ENCODE measurements at regions not wholly inside any gene's neighbourhood (a gene's known extent, or its start where the extent isn't known, plus 50 kb on each side); places are given as distances from the start of the nearest gene placed in this dataset.
"Not testable (repeated sequence)": the region's sequence is repeated elsewhere in the genome, so short reads cannot be mapped to it uniquely, and the experiment has no call there.

DNA sequence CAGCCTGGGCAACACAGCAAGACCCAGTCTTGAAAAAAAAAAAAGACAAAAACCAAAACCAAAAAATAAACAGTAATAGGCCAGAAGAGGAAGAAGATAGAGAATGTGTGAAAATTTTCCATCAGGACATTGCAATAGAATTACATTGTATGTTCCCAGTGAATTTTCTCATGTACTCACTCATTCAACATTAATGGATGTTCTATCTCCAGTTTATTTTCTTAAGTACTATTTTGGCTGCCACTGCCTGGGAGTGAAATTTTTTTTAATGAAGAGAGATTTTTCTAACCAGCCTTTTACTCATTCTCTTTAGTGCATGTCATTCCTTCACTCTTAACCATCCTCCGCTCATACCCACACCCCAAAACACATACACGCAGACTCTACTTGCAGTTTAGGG lies 282.8 kb downstream of the ALDH8A1 start:
- DNase-seq: no peak

DNA sequence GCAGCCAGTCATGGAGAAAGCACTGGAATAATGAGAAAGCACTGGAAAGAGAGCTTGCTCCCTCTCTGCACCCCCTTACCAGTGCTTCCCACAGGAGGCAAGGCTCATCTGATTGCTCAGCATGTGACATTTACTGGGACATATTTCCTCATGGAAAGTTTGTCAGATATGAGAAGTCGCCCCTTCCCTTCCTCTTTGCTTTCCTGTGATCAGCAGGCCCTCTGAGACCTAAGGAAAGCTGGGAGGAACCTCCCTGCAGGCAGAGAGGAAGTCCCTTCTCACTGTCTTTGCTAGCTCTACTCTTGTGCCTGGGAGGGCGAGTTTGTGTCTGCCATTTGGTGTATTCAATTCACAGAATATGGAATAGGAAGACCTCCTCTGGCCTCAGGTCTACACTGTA lies 283.8 kb downstream of the ALDH8A1 start:
- no peak for DNase-seq

DNA sequence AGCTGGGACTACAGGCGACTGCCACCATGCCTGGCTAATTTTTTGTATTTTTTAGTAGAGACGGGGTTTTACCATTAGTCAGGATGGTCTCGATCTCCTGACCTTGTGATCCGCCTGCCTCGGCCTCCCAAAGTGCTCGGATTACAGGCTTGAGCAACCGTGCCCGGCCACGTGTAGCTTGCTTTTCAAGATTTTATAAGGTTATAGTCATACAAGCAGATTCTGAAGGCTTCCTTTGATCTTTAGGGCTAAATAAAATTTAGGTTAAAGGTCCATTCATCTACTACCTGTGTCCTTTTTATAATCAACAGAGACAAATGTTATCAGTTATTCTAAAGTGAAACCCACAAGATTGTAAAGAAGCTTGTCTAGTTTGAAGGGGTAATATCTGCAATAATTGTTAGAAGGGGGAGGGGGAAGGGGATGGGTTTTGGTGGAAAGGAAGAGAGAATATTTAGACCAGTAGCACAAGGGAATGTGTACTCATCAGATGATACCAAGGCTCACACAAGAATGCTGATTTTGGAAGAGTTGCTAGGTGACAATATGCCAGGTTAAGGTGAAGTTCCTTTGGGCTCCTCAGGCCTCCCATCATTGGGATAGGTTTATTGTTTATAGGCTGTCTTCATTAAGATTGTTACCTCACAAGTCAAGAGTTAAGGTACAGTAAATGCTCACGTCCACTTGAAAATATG lies 284.7 kb downstream of the ALDH8A1 start:
- no peak for DNase-seq

DNA sequence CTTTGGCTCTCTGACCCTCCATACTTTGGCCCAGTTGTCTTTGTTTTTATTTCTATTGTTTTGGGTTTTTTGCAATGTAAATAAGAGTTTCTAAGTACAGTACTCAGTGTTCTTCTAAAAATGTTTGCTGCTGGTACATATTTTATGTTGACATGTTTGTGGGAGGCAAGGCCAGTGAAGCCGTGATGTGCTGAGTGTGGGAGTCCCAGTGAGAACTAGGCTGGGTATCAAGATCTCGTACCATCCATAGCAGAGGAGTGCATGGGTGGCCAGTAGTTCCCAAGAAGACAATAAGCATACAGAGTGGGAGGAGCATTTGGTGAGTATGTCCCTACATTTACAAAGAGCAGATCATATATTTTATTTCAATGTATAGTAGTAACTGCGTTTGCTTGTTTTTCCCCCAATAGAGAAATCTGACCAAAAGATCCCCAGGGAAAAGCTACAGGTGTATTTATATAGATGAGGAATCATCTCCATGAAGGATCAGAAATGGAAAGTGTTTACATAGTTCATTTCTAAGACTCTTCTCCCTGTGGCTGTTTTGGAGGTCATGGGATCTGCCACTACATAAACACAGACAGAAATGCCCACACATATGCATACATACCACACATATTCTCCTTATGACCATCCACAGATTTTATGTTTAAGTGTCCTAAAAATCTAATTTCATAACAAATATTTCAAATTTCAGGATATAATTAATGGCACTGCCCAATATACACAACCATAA lies 285.9 kb downstream of the ALDH8A1 start:
- DNase-seq: no peak

DNA sequence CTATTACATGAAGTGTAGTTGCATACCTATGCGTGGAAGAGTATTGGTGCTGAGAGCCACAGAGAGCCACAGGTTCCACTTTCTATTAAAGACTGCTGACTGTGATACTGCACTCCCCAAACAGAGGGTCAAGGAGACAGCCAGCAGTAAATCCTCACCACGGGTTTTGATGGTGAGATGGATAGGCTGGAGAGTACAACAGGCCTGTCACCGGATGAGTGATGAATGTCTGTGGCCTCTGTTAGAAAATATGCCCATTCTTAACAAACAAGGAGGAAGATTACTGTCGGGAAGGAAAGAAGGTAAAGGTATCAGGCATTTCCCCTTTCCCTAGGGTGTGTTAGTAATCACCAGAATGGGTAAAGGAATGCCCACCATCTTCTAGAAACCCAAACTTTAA lies 286.5 kb downstream of the ALDH8A1 start:
- no peak for DNase-seq

DNA sequence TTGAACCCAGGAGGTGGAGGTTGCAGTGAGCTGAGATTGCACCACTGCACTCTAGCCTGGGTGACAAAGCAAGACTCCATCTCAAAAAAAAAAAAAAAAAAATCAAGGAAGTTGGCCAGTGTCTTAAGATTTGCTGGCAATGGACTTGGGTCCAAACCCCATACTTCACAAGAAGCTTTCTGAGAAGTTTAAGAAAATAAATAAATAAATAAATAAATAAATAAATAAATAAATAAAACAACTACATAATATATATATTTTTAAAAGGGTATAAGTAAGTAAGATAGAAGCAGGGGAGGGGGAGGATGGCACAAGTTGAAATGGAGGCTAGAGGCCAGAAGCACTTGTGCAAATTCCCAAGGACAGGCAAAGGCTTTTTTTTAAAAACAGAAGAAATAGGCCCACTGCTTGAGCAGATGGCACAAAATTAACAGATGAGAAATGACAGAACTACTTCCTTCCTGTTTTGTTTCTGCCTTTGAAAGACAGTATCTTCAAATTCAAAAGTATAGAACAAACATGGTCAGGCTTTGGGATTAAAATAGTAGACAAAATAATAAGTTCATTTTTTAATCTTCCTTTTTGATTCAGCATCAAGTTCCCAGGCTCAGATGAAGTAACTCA lies 287.7 kb downstream of the ALDH8A1 start:
- no peak for DNase-seq

DNA sequence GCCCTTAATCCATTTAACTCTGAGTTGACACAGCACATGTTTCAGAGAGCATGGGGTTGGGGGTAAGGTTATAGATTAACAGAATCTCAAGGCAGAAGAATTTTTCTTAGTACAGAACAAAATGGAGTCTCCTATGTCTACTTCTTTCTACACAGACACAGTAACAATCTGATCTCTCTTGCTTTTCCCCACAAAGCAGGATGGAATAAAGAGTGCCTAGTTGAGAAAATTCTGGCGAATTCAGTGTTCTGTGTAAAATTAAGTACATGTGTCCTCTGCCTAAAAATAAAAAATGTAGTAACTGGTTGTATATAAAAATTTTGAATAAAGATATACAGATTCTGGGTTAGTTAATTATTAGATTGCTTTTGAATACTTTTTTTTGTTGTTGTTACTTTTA lies 290.0 kb downstream of the ALDH8A1 start:
- not testable (repeated sequence) for DNase-seq

DNA sequence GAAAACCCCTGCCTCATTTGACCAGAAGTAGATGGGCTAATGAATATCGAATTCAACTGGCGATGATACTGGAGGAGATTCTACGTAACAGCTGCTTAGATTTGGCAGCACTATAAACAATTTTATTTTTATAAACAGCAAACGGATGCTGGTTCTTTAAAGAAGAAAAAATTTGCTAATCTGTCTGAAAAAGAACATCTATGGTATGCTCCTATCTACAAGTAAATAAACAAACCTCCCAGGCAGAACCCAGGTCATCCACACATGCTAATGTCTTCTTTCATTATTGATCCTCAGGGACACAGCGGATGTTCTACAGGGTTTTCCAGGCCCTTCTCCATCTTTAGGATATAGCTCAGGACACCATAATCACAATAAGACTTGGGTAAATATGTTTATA lies 291.3 kb downstream of the ALDH8A1 start:
- DNase-seq: no peak

DNA sequence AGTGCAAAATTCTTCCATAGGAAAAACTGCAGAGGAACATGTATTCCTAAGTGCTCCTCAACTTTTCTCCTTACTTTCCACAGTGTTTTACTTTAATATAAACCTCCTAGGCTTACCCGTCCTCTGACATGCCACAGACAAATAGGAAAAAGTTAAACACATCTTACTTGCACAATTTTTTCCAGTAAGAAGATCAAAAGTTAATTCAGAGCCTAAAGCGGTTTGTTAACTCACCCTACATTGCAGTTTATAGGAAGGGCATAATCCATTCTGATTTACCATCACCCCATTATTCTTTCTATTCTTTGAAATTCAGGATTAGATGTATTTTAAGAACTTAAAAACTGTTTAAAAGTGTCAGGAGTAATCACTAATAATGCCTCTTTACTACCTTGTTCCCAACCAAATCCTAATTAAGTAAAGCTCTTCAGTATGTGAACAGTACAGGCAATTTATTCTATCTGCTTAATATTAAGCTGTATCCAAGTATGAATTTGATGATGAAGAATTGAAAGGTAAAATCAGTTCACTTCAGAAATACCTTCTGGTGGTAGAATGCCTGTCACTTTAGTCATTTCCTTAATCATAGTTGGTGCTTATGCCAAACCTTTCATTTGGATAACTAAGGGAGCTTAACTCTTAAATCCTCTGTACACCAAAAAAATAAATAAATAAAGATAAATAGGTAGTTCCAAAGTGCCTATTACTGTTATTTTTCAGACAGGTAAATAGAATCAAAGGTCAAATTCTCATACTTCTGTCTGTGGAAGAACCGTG lies 292.0 kb downstream of the ALDH8A1 start:
- DNase-seq: no peak

DNA sequence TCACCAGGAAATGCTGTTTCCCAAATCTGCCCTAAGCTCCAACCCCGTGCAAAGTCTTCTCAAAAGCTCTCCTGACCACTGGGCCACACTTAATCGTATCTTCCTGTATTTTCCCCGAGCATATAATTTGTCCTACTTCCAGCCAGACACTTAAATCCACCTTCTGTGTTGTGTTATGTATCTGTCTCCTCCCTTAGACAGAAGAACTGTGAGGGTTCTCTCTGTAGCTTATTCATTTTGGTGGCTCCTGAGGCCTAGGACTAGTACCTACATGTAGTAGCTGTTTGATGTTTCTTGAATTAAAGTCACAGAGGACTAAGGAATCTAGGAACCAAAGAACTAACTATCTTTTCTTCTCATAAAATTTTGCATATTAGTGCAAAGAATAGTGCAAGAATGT lies 292.6 kb downstream of the ALDH8A1 start:
- DNase-seq: no peak

DNA sequence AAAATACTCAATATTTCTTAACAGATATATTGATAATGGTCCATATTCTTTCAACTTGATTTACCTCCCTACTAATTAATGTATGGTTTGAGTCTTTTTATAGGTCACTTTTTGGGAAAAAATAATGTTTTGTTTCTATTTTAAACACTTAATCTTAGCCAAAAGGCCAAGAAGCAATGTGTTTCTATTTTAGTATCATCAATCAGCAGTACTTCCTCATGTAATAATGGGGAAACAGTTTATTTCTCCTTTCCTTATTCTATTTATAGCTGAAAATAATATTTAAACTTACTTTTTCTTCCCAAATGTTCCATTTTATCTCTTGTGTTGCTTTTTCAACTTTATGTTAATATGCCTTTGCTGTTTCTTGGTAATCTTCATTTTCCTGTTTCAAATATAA lies 295.1 kb downstream of the ALDH8A1 start:
- DNase-seq: no peak

DNA sequence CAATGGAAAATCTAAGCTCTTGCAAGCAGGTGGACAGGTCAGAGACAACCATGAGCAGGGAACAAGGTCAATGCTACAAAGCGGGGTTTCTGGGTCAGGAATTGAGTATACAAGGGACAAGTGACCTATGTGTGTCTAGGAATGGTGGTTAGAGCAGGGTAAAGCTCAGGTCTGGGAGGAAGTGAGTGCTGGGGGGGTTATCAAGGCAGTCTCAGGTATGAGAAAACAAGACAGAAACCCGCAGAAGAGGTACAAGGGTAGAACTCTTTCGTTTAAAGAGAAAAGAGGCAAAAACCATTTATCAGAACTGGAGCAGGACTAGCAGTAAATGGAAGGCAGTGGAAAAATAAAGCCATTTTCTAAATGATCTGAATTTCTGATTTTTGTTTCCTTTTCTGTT lies 298.4 kb downstream of the ALDH8A1 start:
- no peak for DNase-seq

DNA sequence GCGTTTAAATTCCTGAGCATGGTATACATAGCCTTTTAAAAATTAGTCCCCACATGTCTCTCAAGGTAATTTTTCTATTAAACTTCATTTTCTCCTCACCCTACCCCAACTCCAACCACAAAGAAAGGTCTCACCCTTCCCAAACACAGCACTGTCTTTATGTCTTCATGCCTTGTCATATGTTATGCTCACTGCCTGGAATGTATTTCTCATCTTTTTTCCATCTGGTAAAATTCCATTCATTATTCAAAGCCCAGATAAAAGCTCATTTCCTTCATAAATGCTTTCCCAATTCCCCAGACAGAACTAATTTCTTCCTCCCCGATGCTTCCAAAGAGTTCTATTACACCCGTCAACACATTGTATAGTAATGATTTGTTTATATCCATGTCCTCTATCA lies 302.0 kb downstream of the ALDH8A1 start:
- no peak for DNase-seq

DNA sequence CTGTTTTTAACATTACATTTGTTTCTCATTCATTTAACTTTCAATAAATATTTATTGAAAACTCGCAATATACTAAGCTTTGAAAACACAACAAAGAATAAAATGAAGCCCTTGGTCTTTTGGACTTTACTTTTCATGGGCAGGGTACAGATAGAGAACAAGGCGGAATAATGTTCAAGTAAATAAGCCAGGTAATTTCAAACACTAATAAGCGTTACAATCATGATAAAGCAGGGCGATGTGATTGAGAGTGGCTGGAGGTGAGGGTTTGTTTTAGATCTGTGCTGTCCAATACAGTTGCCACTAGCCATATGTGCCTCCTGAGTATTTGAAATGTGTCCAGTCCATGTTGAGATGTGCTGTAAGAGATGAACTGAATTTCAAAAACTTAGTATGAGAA lies 307.1 kb downstream of the ALDH8A1 start:
- DNase-seq: no peak

DNA sequence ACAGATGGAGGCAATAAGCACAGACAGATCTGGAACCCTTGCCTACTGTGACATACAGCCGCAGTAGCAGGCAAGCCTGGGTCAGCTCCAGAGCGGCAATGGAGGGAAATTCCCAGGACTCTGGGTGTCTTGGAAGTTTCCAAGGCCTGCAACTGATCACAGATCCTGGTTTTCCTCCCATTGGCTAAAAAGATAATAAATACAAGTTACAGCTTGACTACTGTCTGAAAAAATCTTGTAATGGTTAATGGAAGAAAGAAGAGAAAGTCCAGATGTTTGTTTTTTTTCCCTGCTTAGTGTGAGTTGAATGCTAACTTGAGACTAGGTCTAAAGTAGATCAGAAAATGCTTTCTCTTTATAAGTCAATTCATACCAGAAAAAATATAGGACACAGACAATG lies 307.6 kb downstream of the ALDH8A1 start:
- no peak for DNase-seq

DNA sequence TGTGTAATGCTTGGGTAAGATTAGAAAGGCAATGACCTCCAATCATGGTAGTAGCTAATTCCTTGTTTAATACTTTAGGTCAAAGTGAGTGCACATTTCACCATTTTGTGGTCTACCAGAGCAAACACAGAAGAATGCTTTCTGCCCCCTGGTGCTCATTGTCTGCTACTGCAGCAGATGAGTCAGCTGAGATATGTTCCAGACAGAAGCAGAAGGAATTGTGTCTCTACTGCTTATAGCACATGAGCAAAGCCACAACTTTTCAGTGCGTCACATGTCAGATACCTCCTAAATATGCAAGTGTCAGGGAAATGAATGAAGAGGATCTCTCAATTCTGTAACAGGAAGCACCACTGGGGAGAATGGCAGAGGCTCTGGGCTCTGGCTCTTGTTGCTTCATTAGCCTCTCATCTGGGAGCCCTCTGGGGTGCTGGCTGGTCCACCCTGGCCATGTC lies 308.9 kb downstream of the ALDH8A1 start:
- DNase-seq: peak; percentile 56

DNA sequence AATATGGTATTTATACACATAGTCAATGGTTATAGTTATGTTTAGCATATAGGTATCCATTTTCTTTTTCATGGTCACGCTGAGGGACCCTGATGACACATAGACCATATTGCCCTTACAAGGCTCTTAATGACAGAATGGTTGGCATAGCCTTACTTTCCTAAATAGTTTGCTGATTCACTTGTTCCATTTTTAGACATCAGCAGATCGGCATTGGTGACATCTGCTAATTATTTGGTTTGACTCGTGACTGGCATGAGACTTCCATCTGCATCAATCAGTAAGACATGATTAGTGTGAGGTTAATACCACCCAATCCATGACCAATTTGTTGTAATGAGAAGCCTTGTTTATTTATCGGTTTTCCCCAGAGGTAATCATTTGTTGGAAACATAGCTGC lies 309.7 kb downstream of the ALDH8A1 start:
- no peak for DNase-seq

DNA sequence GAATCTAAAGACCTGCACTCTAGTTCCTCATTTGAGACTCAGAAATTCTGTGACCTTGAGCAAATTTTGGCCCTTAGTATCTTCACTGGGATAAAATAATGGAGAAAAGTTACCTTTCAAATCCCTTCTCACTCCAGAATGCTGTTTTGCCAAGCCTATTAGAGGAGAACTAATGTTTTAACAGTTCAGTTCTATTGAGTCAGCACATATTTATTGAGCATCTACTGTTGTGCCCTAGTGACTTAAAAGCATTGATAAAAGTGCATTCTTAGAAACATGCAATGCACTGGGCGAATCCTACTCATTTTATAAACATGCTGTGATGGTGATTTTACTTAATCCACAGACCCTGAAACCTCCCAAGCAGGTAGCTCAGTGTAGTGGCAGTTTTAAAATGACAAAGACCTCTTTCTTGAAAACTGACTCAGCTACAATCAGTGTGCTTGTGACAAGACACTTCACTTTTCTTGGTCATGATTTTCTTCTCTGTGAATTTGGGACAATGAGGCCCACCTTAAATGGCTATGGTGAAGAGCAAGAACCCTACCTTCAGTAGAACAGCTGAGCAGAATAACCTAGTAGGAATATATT lies 312.0 kb downstream of the ALDH8A1 start:
- DNase-seq: no peak

DNA sequence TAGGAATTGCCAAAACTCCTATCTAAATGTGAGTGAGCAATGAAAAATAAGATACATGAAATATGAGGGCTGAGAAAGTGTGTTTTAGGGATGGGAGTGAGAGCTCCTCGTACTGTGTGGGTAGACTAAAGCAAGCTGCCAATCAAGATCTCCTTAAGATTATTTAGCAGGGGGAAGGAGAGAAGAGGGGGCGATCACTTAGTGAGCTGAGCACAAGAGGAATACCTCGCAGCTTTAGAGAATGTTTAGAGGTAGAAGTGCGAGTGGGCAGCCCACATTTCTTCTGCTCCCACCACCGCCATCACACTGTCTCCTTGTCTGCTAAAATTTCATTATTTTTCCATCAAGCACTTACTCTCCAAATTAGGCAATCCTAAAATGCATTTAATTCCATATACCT lies 312.6 kb downstream of the ALDH8A1 start:
- DNase-seq: no peak

DNA sequence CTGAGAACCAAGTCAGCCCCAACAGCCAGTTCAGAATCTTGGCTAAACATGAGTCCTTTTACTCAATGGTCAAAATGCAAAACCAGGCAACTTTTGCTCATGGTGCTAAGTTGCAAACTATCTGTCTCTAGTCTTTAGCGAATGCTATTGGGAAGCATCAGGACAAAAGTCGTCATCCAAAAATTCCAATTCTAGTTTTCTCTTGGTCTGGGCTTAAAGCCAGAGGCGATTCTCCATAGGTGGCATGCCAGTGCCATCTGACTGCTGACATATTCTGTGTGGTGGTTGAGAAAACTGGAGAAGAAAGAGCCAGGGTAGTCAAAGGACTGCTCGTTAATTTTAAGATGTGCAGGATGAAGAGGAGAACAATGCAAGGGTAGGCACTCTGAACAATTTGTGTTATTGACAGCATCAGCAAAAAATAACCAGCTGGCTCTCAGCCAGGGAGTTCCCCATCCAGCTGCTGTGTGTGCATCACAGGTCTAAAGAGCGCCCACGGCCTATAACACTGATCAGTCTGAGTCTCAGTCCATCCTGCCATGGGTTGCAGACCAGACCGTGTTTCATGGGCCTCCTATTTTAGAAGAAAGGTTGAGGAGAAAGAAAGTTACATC lies 313.6 kb downstream of the ALDH8A1 start:
- DNase-seq: no peak

DNA sequence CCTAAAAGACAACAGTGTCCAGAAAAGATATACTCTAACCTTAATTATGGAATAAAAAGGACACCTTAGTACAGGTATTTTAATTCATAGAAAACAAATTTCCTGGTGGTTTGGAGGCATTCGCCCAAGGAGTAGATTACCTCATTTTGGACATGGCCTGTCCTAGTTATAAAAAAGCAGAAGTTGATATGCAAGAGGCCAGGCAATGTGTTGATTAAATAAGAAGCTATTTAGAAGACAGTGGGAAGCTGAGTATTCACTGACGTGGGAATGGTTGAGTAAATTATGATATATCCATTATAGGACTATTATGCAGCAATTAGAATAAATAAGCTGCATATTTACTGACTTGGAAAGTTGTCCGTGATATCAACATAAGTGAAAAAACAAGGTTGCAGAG lies 314.9 kb downstream of the ALDH8A1 start:
- DNase-seq: no peak

DNA sequence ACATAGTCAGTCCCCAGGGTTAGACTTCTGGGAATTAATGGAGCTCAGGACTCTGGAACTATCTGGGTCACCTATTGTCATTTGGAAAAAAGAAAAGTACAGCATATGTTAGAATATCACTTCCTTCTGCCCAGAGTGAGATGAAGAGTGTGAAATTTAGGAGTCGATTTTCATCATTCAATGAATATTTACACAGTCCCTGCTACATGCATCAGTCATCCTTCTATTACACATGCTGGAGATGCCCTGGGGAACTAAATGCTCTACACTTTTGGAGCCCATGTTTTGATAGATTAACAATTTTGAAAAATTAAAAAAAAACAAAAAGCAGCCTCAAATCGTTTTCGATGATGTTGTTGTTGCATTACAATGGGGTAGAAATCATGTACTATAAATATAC lies 315.4 kb downstream of the ALDH8A1 start:
- no peak for DNase-seq
